Stimulated activated CD8-positive, alpha-beta memory T cell treated with anti-CD3 and anti-CD28 coated beads, Interleukin-12 subunit alpha, Interleukin-12 subunit beta, amount 100 ng/mL, for 4 hours (primary cell): ENCODE measurements at regions not wholly inside any gene's neighbourhood (a gene's known extent, or its start where the extent isn't known, plus 50 kb on each side); places are given as distances from the start of the nearest gene placed in this dataset.

Source experiments
- DNase-seq: peaks from one replicate; pipeline ENCODE4 v3.0.0-alpha.2; 2020; ENCODE audit warnings: low read depth

DNA sequence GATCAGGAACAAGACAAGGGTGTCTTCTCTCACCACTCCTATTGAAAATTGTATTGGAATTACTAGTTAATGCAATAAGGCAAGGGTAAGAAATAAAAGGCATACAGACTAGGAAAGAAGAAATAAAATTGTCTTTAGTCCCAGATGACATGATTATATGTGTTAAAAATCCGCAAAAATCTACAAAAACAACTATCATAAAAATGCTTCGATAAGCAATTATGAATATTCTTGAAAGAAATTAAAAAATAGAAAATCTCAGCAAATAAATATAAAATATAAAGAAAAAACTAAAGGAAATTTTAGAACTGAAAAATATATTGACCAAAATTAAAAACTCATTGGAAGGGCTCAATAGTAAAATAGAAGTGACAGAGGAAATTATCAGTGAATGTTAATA lies 243.3 kb downstream of the ZNF674 start:
- DNase-seq: no peak

DNA sequence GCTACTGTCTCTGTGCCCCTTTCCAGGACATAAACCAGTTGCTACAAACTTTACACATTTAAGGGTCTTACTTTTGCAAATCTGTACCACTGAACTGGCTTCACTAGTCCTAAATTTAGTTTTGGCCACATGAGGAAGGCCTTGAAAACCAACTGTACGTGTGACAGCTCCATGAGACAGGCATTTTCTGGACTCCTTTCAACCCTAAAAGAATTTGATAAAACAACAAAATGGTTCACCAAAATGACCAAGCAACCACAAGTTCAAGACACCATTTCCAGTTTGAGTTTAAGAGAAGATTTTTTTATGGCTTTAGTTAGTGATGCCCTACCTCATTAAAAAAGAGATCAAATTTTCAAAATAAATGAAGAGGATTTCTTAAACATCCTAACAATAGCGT lies 246.4 kb downstream of the ZNF674 start:
- no peak for DNase-seq

DNA sequence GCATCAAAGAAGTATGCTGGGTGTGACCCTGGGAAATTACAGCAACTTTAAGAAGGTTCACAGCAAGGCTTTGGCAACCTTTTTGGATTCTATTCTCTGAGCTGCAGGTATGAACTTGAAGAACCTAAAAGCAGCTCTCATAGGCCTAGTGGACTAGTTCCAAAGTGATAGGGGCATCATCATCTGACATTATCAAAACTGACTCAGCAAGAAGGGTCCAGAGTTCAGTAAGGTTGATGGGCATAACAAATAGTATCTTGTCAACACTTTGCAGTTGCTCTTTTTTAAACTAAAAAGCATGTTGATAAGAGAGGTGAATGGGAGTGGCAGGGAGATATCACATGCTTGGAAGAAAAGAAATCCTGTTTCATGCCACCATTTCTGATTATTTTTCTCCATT lies 249.3 kb downstream of the ZNF674 start:
- no peak for DNase-seq

DNA sequence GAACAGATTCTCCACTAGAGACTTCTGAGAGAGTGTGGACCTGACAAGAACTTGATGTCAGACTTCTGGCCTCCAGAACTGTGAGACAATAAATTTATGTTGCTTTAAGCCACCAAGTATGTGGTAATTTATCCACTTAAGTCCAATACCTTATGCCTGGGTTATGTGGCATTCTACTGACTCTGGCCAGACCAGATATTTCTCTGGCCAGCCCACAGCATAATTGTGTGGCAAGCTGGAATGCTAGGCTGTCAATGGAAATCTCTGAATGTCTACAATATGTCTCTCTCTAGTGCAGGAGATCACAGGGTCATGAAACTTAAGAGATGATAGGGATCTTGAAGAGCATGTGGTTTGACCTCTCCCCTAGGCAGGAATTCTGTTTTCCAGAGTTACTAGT lies 251.0 kb downstream of the ZNF674 start:
- DNase-seq: no peak

DNA sequence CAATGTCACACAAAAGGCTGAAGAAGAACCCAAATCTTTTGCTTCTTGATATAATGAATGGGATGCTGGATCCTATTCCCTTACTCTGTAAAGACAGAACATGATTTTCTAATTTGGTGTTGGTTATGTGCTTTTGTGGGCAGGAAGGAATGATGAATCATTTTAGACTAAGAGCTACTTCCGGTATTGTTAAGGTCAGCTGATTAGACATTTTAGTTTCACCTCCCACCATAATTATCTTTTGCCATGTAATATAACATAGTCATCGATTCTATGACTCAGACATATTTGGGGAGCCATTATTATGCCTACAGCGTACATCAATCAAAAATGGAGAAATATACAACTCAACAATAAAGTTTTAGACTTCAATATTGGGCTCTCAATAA lies 265.3 kb downstream of the ZNF674 start:
- no peak for DNase-seq

DNA sequence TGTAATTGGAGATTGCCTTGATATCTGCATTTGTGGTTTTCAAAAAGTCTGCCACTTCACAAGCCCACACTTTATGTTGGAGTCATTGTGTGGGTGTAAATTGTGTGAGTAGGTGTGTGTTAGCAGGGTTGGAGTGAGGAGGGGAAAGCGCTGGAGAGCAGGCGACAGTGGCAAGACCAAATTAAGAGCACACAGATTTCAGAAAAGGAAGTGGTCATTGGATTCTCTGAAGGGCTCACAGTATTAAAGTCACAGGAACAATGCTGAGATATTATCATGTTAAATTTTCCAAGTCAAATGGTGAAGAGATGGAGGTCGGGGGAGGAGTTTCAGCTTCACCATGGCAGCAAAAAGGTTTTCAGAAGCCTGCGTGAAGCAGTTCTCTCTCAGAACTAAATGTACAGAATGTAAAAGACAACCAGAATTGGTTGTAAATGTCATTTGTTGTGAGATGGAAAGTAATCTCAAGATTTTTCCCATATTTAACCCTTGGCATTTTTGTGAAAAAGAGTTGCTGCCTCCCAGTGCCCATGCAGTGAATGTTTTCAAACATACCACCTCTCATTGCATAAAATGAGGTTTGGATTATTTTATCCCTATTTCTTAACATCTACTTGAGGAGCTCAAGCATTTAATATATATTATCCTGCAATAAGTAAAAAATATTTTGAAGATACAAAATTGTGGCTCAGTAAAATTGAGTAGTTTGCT lies 265.9 kb downstream of the ZNF674 start:
- DNase-seq: no peak

DNA sequence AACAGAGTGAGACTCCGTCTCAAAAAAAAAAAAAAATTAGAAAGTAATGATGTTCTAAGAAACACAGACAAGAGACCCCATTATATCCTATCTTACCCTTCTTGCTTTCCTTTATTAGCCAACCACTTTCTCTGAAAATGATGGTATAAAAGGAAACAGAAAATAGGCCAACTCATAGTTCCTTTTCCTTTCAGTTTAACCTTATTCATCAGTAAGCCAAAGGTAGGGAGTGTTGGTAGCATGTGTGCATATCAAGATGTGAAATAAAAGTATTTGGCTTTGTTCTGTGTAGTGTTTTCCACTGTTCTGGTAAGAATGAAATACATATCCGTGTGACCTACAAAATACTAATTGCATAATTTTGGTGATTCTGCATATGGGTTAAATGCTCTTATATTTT lies 266.6 kb downstream of the ZNF674 start:
- DNase-seq: no peak

DNA sequence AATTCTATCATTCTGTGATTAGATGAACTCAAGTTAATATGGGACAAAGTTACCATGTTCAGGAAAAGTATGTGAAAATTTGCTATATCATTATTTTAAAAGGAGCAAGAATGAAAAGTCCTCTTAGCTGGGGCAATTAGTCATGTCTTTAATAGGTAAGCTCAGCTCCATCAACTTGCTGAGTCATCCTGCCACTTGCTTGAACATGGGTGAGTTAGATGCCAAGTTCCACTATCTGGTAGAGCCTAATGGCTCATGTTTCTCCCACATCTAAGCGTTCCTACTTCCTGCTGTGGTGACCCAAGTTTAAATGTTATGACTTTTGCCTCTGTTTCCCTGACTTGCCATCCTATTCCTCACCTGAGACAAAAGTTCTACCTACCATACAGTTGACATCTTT lies 276.8 kb downstream of the ZNF674 start:
- no peak for DNase-seq

DNA sequence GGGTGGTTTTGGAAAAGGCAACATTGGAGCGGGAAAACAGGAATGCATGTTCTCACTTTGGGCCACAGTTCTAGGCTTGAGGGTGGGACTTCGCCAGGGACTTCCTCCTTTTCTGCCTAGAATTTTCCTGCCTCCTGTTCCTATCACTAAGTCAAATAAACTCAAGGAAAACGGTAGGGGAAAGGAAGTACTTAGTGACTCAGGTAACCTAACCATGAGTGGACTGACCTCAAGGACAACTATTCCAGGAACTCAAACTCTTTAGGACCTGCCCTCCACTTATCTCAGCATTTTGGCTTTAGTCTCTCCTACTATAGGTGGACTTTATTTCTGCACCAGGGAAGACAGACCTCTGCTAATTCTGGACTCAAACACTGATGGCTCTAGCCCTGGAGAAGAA lies 281.7 kb downstream of the ZNF674 start:
- DNase-seq: no peak

DNA sequence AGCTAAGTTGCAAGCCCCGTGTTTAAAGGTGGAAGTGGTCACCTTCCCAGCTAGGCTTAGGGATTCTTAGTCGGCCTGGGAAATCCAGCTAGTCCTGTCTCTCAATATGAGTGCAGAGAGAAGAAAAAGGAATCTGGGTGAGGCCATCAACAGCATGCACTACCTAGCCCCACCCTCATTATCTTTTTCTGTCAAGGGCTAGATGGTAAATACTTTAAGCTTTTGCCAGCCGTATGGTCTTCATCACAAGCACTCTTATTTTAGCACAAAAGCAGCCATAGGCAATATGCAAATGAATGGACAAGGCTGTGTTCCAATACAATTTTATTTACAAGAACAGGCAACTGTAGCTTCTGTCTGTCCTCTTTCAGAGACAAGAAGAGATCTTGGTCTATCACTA lies 282.9 kb downstream of the ZNF674 start:
- DNase-seq: no peak

DNA sequence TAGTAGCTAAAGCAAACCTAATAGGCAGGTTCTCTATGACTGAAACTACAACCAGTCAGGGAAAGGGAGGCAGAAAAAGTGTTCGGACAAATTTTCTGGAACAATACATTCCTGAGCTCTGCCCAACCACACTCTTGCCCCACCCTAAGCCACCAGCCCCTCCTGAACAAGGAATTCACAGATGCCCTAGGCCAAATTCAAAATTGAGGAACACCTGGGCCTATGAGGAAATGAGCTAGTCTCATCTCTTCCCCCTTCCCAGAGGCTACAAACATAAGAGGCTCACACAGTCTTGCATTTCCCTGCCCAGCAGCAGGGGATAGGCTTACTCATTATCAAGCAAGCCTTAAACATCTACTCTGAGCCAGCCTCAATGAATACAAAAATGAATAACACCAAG lies 284.7 kb downstream of the ZNF674 start:
- DNase-seq: no peak

DNA sequence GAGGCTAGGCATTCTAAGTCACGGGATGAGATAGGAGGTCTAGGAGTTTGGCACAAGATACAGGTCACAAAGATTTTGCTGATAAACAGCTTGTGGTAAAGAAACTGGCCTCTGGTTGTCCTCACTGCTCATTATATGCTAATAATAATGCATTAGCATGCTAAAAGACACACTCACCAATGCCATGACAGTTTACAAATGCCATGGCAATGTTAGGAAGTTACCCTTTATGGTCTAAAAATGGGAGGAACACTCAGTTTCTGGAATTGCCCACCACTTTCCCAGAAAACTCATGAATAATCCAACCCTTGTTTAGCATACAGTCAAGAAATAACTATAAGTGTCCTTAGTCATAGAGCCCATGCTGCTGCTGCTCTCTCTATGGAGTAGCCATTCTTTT lies 286.9 kb downstream of the ZNF674 start:
- DNase-seq: no peak

DNA sequence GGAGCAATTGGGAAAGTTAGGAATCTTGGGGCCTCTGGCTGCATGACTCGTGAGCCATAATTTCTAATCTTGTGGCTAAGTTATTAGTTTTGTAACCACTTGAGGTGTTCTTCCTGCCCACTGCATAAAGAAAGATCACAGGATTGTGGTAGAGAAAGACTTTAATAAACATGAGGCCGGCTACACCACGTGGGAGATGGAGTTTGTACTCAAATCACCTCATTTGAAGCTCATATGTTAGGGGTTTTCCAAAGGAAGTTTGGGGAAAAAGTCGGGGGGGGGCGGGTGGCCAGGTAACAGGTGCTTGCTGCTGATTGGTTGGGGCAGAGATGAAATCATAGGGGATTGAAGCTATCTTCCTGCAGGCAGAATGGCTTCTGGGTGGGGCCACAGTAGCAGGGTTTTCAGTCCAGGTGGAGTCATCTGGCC lies 287.8 kb downstream of the ZNF674 start:
- no peak for DNase-seq

DNA sequence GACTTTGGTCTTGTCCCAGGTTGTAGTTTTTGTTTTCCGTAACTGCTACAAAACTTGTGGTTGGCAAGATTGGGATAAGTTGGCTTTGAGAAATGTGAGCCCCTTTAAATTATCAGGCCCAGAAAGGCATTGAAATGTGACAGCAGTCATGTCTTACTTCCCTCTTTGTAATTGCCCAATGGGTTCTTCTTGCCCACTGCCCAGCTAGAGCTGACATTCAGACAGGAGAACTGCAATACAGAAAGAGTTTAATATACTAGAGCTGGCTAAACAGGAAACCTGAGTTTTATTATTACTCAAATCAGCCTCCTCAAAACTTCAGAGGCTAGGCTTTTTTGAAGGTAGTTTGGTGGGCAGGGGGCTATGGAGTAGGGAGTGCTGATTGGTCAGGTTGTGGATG lies 288.3 kb downstream of the ZNF674 start:
- DNase-seq: no peak

DNA sequence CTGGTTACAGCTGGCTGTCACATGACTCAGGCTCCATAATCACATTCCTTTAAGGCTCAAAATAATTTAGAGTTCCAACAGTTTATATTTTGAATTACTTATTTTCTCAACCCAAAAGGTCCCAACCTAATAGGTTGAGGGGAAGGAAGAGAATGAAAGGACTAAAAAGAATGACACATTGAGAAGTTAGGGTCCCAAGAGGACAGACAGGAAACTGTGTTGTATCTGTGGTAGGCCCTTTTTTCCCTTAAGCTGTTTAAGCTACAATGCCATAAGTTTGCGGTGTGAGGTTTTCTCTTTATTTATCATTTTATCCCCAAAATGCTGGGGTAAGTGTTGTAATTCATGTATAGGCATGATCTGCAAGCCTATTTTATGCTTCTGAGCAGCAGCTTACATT lies 290.2 kb downstream of the ZNF674 start:
- DNase-seq: no peak

DNA sequence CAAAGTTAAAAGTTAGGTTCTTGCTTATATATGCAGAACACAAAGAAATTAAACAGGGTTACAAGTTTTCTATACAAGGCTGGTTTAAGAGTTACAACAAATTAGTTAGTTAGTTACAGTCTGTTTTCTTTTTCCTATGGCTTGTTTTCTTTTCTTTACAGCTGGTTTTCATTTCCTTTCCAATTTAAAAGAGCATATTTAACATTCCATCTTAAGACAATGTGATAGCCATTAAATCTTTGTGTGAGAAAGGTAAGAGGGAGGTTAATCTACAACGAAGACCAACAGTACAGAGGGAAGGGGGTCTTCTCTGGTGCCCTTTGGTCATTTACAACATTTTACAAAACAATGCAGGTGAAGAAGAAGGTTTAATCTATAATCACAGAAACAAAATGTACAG lies 290.6 kb downstream of the ZNF674 start:
- no peak for DNase-seq

DNA sequence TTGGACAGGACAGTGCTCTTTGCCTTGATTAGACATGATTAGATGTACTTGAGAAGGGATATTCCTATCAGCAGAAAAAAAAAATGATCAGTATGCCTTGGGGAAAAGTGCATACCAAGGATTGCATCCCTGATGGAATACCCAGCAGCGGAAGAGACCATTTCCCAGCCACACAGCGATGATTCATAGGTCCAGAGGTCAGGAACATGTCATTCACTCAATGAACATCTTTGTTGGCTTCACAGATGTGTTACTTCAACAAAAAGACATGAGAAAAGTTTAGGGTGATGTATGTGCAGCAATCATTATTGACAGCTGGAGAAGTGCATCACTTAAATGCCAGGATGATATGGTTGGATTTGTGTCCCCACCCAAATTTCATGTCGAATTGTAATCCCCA lies 293.5 kb downstream of the ZNF674 start:
- DNase-seq: no peak

DNA sequence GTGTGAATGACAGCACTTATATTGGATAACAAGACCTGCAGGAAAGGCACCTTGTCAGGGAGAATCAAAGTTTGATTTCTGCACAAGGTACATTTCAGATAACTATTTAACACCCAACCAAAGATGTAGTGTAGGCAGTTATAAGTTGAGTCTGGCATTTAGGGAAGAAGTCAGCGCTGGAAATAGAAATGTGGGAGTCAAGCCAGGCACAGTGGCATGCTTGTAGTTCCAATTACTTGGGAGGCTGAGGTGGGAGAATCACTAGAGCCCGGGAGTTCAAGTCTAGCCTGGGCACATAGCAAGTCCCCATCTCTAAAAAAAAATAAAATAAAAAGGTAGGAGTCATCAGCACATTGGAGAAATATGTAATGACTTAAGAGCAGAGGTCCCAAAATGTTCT lies 295.1 kb downstream of the ZNF674 start:
- DNase-seq: no peak

DNA sequence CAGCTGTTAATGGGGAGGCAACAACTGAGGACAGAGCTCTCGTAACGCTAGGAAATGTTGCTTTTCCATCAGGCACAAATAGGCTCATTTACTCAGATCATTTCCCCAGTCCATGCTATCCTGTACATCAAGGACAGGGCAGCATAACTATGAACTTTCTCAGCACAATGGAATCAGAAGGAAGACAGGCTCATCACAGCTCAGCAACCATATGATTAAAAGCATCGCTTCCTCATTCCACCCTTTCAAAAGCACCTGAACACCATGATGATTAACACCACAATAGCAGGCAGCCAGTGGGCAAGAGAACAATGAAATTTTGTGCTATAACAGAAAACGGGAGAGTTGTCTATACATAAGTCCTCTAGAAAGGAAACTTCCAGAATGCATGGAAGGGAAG lies 297.8 kb downstream of the ZNF674 start:
- DNase-seq: no peak

DNA sequence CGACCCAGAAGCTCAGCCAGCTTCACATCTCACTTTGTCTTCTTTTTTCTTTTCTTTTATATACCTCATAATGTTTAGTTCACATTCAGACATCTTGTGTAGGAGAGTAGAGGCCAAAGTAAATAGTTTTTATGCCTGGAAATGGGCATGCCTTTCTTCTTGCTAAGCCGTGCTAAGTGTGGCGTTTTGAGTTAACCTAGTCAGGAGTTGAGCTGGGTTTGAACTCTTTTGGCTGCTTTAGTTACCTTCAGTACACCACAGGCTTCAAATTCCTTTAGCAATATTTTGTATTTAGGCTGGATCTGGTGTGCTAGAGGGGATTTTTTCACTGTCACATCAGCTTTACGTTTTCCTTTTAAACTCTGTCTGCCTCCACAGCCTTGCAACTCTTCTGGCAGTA lies 300.8 kb downstream of the ZNF674 start:
- no peak for DNase-seq

DNA sequence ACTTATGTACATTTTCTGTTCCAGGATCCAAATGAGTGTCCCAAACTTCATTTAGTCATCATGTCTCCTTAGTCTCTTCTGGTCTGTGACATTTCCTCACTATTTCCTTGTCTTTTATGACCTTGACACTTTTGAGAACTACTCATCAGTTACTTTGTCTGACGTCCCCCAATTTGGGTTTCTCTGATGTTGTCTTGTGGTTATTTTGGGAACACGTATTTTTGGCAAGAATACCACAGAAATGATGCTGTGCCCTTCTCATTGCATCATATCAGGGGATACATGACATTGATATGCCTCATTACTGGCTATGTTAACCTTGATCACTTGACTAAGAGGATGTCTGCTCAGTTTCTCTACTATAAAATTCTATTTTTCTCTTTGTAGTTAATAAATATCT lies 308.8 kb downstream of the ZNF674 start:
- no peak for DNase-seq

DNA sequence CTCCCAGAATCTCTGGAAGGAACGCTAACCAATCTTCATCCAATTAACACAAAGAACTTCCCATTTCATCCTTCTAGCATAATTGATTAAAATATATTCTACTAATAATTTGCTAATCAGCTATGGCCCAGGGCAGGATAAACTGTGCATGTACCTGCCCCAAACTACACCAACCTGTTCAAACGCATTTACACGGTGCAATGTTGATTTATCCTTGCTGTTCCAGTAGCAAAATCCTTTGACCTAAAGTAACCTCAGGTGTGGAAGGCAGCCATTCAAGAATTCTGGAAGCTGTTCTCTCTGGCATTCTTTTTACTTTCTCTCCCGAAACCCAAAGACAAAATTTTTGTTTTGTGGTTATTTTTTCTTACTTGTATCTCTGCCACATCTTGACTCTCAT lies 309.4 kb downstream of the ZNF674 start:
- DNase-seq: no peak

DNA sequence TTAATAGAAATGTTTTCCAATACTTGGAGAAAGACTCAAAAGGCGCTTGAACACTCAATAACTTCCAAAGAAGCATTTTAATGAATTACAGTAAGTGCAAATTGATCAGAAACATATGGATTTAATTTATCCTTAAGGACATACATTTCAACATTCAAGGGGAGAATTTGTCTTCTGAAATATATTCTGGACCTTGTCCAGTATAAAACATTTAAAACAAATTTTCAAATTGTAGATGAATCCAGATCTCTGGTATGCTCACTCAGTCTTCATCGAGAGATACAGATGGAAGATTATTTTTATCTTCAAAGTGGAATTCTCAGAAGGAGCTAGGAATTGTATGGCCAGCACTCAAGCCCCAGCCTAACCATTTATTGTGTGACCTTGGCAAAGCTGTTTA lies 310.4 kb downstream of the ZNF674 start:
- no peak for DNase-seq

DNA sequence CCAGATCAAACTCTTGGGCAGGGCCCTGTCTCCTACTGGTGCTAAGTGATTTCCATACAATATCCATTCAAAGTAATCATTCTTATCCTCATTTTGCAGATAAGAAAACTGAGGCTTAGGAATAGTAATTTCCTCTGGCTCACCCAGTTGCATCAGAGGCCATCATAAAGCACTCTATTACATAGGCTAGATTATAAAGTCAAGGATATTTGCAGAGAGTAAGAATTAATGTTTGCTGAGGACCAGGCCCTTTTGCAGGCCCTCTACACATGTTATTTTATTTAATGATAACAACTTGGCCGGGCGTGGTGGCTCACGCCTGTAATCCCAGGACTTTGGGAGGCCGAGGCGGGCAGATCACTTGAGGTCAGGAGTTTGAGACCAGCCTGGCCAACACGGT lies 316.8 kb downstream of the ZNF674 start:
- no peak for DNase-seq

DNA sequence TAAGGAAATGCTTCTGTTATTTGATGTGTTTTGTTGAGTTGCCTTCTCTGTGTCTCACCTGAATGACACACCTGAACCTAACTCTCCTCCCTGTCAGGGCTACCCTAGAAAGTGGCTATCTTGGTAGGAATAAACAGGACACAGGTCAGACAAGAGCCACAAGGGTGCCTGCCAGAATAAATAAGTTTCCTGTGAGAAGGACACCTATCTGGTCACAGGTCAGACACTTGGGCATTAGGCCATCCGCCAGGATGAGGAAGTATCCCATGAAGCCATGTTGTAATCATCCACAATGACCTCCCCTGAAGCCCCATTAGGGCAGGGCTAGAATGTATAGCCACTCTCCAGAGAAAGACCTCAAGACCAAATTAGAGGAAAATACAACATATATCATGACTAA lies 318.8 kb downstream of the ZNF674 start:
- DNase-seq: no peak
